Ovary (tissue), 3 donors: ENCODE measurements at regions not wholly inside any gene's neighbourhood (a gene's known extent, or its start where the extent isn't known, plus 50 kb on each side); places are given as distances from the start of the nearest gene placed in this dataset.
"Not testable (repeated sequence)": the region's sequence is repeated elsewhere in the genome, so short reads cannot be mapped to it uniquely, and the experiment has no call there.

Source experiments
- POLR2A ChIP-seq: fragments of 450-650 bp; IDR thresholded peaks from one replicate; pipeline ENCODE4 v1.6.1; 2017; ENCODE audit warnings: antibody characterized with exemption, mild to moderate bottlenecking, moderate library complexity
- TF ChIP-seq, protein P1 (sequence below), 3 donors: fragments of 450-650 bp in 2 of 3; fragments of 200-600 bp in 1 of 3; IDR thresholded peaks; one replicate each; pipeline versions ENCODE4 v1.5.1 to v1.8.0; 2016 to 2022; ENCODE audit warnings: antibody characterized with exemption in 3 of 3, mild to moderate bottlenecking in 1 of 3
- donor health status: DM: no; HTN: no; CAD: no.

DNA sequence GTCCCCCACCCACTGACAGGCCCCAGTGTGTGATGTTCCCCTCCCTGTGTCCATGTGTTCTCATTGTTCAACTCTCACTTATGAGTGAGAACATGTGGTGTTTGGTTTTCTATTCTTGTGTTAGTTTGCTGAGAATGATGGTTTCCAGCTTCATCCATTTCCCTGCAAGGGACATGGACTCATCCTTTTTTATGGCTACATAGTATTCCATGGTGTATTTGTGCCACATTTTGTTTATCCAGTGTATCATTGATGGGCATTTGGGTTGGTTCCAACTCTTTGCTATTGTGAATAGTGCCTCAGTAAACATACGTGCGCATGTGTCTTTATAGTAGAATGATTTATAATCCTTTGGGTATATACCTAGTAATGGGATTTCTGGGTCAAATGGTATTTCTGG is 509.9 kb downstream of the UTRN start:
- TF ChIP-seq, protein P1, sequence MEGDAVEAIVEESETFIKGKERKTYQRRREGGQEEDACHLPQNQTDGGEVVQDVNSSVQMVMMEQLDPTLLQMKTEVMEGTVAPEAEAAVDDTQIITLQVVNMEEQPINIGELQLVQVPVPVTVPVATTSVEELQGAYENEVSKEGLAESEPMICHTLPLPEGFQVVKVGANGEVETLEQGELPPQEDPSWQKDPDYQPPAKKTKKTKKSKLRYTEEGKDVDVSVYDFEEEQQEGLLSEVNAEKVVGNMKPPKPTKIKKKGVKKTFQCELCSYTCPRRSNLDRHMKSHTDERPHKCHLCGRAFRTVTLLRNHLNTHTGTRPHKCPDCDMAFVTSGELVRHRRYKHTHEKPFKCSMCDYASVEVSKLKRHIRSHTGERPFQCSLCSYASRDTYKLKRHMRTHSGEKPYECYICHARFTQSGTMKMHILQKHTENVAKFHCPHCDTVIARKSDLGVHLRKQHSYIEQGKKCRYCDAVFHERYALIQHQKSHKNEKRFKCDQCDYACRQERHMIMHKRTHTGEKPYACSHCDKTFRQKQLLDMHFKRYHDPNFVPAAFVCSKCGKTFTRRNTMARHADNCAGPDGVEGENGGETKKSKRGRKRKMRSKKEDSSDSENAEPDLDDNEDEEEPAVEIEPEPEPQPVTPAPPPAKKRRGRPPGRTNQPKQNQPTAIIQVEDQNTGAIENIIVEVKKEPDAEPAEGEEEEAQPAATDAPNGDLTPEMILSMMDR (IDR thresholded peaks at IDR 0.05), result not testable (repeated sequence)
- TF ChIP-seq POLR2A, result not testable (repeated sequence)
